K562 (cell line): ENCODE measurements at regions not wholly inside any gene's neighbourhood (a gene's known extent, or its start where the extent isn't known, plus 50 kb on each side); places are given as distances from the start of the nearest gene placed in this dataset.

ENCODE experiments used
- ADNP ChIP-seq: fragments of 200-800 bp; sonication (Bioruptor generic); IDR thresholded peaks from 2 replicates; pipeline ENCODE4 v1.6.1; 2016; ENCODE audit warnings: missing genetic modification characterization, missing compliant biosample characterization
- CEBPB ChIP-seq: fragments of 450-650 bp; IDR thresholded peaks from 2 replicates; pipeline ENCODE4 v1.6.1; 2016; ENCODE audit warnings: missing genetic modification characterization, missing compliant biosample characterization
- DPF2 ChIP-seq: fragments of 450-650 bp; IDR thresholded peaks from 2 replicates; pipeline ENCODE4 v1.6.1; 2016
- FUS ChIP-seq: fragments of 200-400 bp; formaldehyde crosslinking; optimal IDR thresholded peaks from 2 replicates; pipeline ENCODE3; 2017; ENCODE audit warnings: low read depth, low read length
- KLF16 ChIP-seq: IDR thresholded peaks from 2 replicates; pipeline ENCODE4 v1.6.1; 2016; ENCODE audit warnings: antibody characterized with exemption
- MBD2 ChIP-seq: sonication (generic); IDR thresholded peaks from 2 replicates; pipeline ENCODE4 v1.6.1; 2016; ENCODE audit warnings: low read depth, borderline replicate concordance
- MCM7 ChIP-seq, 2 experiments: fragments of 450-650 bp; IDR thresholded peaks; 2 replicates each; pipeline ENCODE4 v1.6.1; 2016 to 2018
- MEIS2 ChIP-seq: fragments of 450-650 bp; IDR thresholded peaks from 2 replicates; pipeline ENCODE4 v1.6.1; 2014; ENCODE audit warnings: mild to moderate bottlenecking; ENCODE audit not compliant: partially characterized antibody
- NBN ChIP-seq: fragments of 450-650 bp; IDR thresholded peaks from 2 replicates; pipeline ENCODE4 v1.6.1; 2016; ENCODE audit warnings: low read depth, mild to moderate bottlenecking
- NR3C1 ChIP-seq: sonication (generic); formaldehyde crosslinking; IDR thresholded peaks from 2 replicates; pipeline ENCODE4 v1.8.1; 2022; ENCODE audit warnings: missing genetic modification reagents
- PML ChIP-seq: IDR thresholded peaks from 2 replicates; pipeline ENCODE4 v1.6.1; 2012; ENCODE audit warnings: low read length, inconsistent platforms
- SIN3B ChIP-seq: fragments of 450-650 bp; IDR thresholded peaks from 2 replicates; pipeline ENCODE4 v1.6.1; 2017; ENCODE audit warnings: low read depth, mild to moderate bottlenecking, moderate library complexity
- SMARCB1 ChIP-seq: IDR thresholded peaks from 2 replicates; pipeline ENCODE4 v1.6.1; 2011; ENCODE audit warnings: improper control_type of control experiment, low read depth; ENCODE audit not compliant: insufficient read length
- SMARCE1 ChIP-seq: fragments of 450-650 bp; IDR thresholded peaks from 2 replicates; pipeline ENCODE4 v1.7.1; 2016; ENCODE audit warnings: mild to moderate bottlenecking
- TAF1 ChIP-seq: IDR thresholded peaks from 2 replicates; pipeline ENCODE4 v1.6.1; 2011; ENCODE audit warnings: mild to moderate bottlenecking, low read length, moderate library complexity; ENCODE audit not compliant: insufficient read depth, control insufficient read depth, severe bottlenecking; ENCODE audit errors: extremely low read depth
- TAL1 ChIP-seq: fragments of 450-650 bp; IDR thresholded peaks from 2 replicates; pipeline ENCODE4 v1.6.1; 2016; ENCODE audit warnings: mild to moderate bottlenecking
- YBX1 ChIP-seq: fragments of 450-650 bp; IDR thresholded peaks from 2 replicates; pipeline ENCODE4 v1.7.1; 2016; ENCODE audit warnings: mild to moderate bottlenecking
- ZFPM2 ChIP-seq: fragments of 250-450 bp; sonication (Bioruptor Pico); IDR thresholded peaks from 2 replicates; pipeline ENCODE4 v1.5.1; 2022; ENCODE audit warnings: mild to moderate bottlenecking
- ZKSCAN1 ChIP-seq: fragments of 150-350 bp; IDR thresholded peaks from 2 replicates; pipeline ENCODE4 v1.6.1; 2016; ENCODE audit warnings: low read depth, low read length
- ZKSCAN3 ChIP-seq: fragments of 250-450 bp; sonication (Bioruptor Pico); IDR thresholded peaks from 2 replicates; pipeline ENCODE4 v1.4.0; 2020
- ZNF12 ChIP-seq: sonication (generic); formaldehyde crosslinking; IDR thresholded peaks from 2 replicates; pipeline ENCODE4 v1.4.0; 2020; ENCODE audit warnings: mild to moderate bottlenecking, missing genetic modification reagents
- ZNF311 ChIP-seq: fragments of 250-450 bp; sonication (Bioruptor Pico); IDR thresholded peaks from 2 replicates; pipeline ENCODE4 v1.4.0; 2020; ENCODE audit warnings: mild to moderate bottlenecking, moderate library complexity
- ZNF324 ChIP-seq: fragments of 250-450 bp; sonication (Bioruptor Pico); IDR thresholded peaks from 2 replicates; pipeline ENCODE4 v1.4.0; 2020; ENCODE audit warnings: mild to moderate bottlenecking
- ZNF561 ChIP-seq: fragments of 450-650 bp; formaldehyde crosslinking; conservative IDR thresholded peaks from 2 replicates; pipeline ENCODE4 v1.4.0; 2020; ENCODE audit warnings: mild to moderate bottlenecking, moderate library complexity
- TF ChIP-seq, protein P1 (sequence below): fragments of 250-450 bp; sonication (Bioruptor Pico); IDR thresholded peaks from 2 replicates; pipeline ENCODE4 v1.4.0; 2020
- TF ChIP-seq, protein P2 (sequence below): fragments of 450-650 bp; formaldehyde crosslinking; IDR thresholded peaks from 2 replicates; pipeline ENCODE4 v1.4.0; 2022; ENCODE audit warnings: missing genetic modification characterization
- TF ChIP-seq, protein P3 (sequence below): fragments of 450-650 bp; IDR thresholded peaks from 2 replicates; pipeline ENCODE4 v1.6.1; 2016
- TF ChIP-seq, protein P4 (sequence below): sonication (generic); formaldehyde crosslinking; IDR thresholded peaks from 2 replicates; pipeline ENCODE4 v1.8.1; 2023; ENCODE audit warnings: mild to moderate bottlenecking, missing genetic modification reagents

DNA sequence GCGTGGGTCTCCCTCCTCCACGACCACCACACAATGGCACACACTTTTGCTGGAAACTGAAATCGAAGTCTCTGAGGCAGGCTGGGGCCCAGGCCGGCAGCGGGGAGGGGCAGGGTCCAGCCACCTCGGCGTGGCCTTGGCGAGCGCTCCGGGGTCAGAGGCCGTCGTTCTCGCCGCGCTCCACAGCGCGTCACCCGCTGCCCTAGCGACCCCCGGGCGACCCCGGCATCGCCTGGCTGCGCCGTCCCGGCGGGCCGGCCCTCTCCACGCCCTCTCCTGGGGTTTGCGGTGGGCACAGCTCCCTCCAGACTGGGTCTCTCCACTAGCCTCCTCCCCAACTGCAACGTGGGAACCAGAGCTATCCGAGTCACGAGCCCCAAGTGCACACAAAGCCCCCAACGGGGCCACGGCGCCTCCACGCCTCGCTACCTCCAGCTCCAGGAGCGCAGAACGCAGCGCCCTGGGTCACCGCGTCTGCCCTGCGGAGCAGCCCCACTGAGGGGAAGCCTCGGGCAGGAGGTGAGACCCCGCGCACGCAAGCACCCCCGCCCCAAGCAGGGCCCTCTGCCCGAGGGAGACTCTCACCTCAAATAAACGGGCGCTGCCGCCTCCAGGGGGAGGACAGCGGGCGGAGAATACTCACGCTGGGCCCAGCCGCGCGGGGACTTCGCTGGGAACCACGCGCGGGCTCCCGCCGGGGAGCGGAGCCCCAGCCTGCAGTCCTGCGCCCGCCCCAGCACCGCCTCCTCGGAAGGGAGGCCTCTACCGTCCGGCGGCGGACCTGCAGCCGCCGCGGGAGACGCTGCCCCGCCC is 134.0 kb upstream of the BARHL2 start (continued):
- TF ChIP-seq, protein P1, sequence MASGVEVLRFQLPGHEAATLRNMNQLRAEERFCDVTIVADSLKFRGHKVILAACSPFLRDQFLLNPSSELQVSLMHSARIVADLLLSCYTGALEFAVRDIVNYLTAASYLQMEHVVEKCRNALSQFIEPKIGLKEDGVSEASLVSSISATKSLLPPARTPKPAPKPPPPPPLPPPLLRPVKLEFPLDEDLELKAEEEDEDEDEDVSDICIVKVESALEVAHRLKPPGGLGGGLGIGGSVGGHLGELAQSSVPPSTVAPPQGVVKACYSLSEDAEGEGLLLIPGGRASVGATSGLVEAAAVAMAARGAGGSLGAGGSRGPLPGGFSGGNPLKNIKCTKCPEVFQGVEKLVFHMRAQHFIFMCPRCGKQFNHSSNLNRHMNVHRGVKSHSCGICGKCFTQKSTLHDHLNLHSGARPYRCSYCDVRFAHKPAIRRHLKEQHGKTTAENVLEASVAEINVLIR (CRISPR knock-in tag), result no peak
- no peak for TF ChIP-seq TAL1
- TF ChIP-seq, protein P2, sequence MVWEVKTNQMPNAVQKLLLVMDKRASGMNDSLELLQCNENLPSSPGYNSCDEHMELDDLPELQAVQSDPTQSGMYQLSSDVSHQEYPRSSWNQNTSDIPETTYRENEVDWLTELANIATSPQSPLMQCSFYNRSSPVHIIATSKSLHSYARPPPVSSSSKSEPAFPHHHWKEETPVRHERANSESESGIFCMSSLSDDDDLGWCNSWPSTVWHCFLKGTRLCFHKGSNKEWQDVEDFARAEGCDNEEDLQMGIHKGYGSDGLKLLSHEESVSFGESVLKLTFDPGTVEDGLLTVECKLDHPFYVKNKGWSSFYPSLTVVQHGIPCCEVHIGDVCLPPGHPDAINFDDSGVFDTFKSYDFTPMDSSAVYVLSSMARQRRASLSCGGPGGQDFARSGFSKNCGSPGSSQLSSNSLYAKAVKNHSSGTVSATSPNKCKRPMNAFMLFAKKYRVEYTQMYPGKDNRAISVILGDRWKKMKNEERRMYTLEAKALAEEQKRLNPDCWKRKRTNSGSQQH, result no peak
- TF ChIP-seq PML, result no peak; the same call in 1 of the 2 replicates
- no peak for TF ChIP-seq ADNP (tag)
- no peak for TF ChIP-seq CEBPB (tag)
- no peak for TF ChIP-seq SMARCE1
- TF ChIP-seq TAF1, result peak; percentile 69
- no peak for TF ChIP-seq MBD2
- no peak for TF ChIP-seq MEIS2
- TF ChIP-seq MCM7 (IDR thresholded peaks at IDR 0.05), result no peak
- TF ChIP-seq ZNF324 (CRISPR knock-in tag), result no peak
- no peak for TF ChIP-seq NBN
- TF ChIP-seq, protein P3, sequence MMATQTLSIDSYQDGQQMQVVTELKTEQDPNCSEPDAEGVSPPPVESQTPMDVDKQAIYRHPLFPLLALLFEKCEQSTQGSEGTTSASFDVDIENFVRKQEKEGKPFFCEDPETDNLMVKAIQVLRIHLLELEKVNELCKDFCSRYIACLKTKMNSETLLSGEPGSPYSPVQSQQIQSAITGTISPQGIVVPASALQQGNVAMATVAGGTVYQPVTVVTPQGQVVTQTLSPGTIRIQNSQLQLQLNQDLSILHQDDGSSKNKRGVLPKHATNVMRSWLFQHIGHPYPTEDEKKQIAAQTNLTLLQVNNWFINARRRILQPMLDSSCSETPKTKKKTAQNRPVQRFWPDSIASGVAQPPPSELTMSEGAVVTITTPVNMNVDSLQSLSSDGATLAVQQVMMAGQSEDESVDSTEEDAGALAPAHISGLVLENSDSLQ, result no peak
- no peak for TF ChIP-seq DPF2
- peak; percentile 47; the same call in 1 of the 2 replicates for TF ChIP-seq NR3C1
- peak; percentile 8 for TF ChIP-seq SMARCB1
- TF ChIP-seq ZFPM2 (CRISPR knock-in tag), result no peak
- TF ChIP-seq FUS, result no peak
- no peak for TF ChIP-seq ZNF561 (CRISPR knock-in tag)
- TF ChIP-seq ZNF311 (CRISPR knock-in tag), result no peak
- no peak for TF ChIP-seq ZKSCAN3 (CRISPR knock-in tag)
- TF ChIP-seq, protein P4, sequence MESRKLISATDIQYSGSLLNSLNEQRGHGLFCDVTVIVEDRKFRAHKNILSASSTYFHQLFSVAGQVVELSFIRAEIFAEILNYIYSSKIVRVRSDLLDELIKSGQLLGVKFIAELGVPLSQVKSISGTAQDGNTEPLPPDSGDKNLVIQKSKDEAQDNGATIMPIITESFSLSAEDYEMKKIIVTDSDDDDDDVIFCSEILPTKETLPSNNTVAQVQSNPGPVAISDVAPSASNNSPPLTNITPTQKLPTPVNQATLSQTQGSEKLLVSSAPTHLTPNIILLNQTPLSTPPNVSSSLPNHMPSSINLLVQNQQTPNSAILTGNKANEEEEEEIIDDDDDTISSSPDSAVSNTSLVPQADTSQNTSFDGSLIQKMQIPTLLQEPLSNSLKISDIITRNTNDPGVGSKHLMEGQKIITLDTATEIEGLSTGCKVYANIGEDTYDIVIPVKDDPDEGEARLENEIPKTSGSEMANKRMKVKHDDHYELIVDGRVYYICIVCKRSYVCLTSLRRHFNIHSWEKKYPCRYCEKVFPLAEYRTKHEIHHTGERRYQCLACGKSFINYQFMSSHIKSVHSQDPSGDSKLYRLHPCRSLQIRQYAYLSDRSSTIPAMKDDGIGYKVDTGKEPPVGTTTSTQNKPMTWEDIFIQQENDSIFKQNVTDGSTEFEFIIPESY (CRISPR knock-in tag), result 0 out of 2 replicates have a peak, but pooled peaks have one; percentile 8
- TF ChIP-seq KLF16, result no peak
- TF ChIP-seq SIN3B, result no peak
- no peak for TF ChIP-seq ZNF12 (CRISPR knock-in tag)
- no peak for TF ChIP-seq YBX1
- TF ChIP-seq ZKSCAN1, result no peak
